ENCODE measurements at regions not wholly inside any gene's neighbourhood (a gene's known extent, or its start where the extent isn't known, plus 50 kb on each side); places are given as distances from the start of the nearest gene placed in this dataset.

GRCh38 chr20:29742699-29743100 lies 1514.8 kb upstream of the DEFB115 start (continued):
- TF ChIP-seq, protein P1, sequence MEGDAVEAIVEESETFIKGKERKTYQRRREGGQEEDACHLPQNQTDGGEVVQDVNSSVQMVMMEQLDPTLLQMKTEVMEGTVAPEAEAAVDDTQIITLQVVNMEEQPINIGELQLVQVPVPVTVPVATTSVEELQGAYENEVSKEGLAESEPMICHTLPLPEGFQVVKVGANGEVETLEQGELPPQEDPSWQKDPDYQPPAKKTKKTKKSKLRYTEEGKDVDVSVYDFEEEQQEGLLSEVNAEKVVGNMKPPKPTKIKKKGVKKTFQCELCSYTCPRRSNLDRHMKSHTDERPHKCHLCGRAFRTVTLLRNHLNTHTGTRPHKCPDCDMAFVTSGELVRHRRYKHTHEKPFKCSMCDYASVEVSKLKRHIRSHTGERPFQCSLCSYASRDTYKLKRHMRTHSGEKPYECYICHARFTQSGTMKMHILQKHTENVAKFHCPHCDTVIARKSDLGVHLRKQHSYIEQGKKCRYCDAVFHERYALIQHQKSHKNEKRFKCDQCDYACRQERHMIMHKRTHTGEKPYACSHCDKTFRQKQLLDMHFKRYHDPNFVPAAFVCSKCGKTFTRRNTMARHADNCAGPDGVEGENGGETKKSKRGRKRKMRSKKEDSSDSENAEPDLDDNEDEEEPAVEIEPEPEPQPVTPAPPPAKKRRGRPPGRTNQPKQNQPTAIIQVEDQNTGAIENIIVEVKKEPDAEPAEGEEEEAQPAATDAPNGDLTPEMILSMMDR (IDR thresholded peaks at IDR 0.05), result no peak
- TF ChIP-seq JUND (IDR thresholded peaks at IDR 0.05), result no peak

GRCh38 chr20:29743101-29743931 lies 1514.1 kb upstream of the DEFB115 start:
- Histone ChIP-seq H3K36me3 (replicated peaks in 1 of 2; ENCODE audit: control insufficient read depth in 1 of 2, insufficient read depth in 2 of 2, low read length in 1 of 2) (no peaks in the 10 kb centered on the region), H3K4me3 (ENCODE audit: low read depth in 2 of 2, low read length in 1 of 2) (no peak overlapping the region), H3K79me2 (ENCODE audit: insufficient read depth) (no peaks in the 10 kb centered on the region), H3K27me3 (ENCODE audit: insufficient read depth) (no peaks in the 10 kb centered on the region), H3K9me2 (no peaks in the 10 kb centered on the region), H3K4me2 (no peak overlapping the region), H3F3A (replicated peaks; ENCODE audit: insufficient read depth) (no peaks in the 10 kb centered on the region), H3K27ac (ENCODE audit: low read depth in 2 of 2, low read length in 1 of 2) (no peak overlapping the region), H4K20me1 (ENCODE audit: insufficient read depth) (no peaks in the 10 kb centered on the region), H3K9ac (no peak overlapping the region), H3K4me1 (ENCODE audit: control insufficient read depth in 1 of 2, insufficient read depth in 2 of 2, low read depth in 1 of 2, low read length in 1 of 2) (no peaks in the 10 kb centered on the region), H2AFZ (ENCODE audit: low read depth) (no peak overlapping the region), H3K9me3 (0 out of 2 replicates have a peak, but pooled peaks cover under 1% of the 10 kb centered on the region)
- TF ChIP-seq RFX5 (IDR thresholded peaks at IDR 0.05; ENCODE audit: low read length) (no peak), TEAD4 (IDR thresholded peaks at IDR 0.05; ENCODE audit: borderline replicate concordance, insufficient read depth) (no peak), IRF3 (IDR thresholded peaks at IDR 0.05; ENCODE audit: low read depth, low read length) (no peak), TAF1 (IDR thresholded peaks at IDR 0.05; ENCODE audit: borderline replicate concordance, low read depth, low read length) (no peak), NFIC (IDR thresholded peaks at IDR 0.05; ENCODE audit: borderline replicate concordance) (no peak), CHD2 (IDR thresholded peaks at IDR 0.05; ENCODE audit: low read length, partially characterized antibody) (no peak), TCF12 (IDR thresholded peaks at IDR 0.05) (no peak), USF2 (IDR thresholded peaks at IDR 0.05; ENCODE audit: borderline replicate concordance, low read depth, low read length) (no peak), USF1 (IDR thresholded peaks at IDR 0.05; ENCODE audit: borderline replicate concordance, low read depth) (no peak), RCOR1 (IDR thresholded peaks at IDR 0.05; ENCODE audit: low read length) (no peak), FOXM1 (IDR thresholded peaks at IDR 0.05; ENCODE audit: low read depth) (no peak), PBX3 (IDR thresholded peaks at IDR 0.05) (no peak), SMC3 (IDR thresholded peaks at IDR 0.05; ENCODE audit: low read depth, low read length) (no peak), GABPA (IDR thresholded peaks at IDR 0.05; ENCODE audit: low read depth) (no peak), YY1 (IDR thresholded peaks at IDR 0.05; ENCODE audit: low read depth) (no peak), REST (IDR thresholded peaks at IDR 0.05; ENCODE audit: low read depth, low read length) (no peak), RAD21 (IDR thresholded peaks at IDR 0.05; ENCODE audit: low read length) (no peak), EP300 (IDR thresholded peaks at IDR 0.05; ENCODE audit: borderline replicate concordance in 1 of 2, low read depth in 1 of 2, low read length in 1 of 2) (no peak), EZH2phosphoT487 (IDR thresholded peaks at IDR 0.05; ENCODE audit: borderline replicate concordance, low read depth) (no peak), MXI1 (IDR thresholded peaks at IDR 0.05; ENCODE audit: low read depth, low read length) (no peak)
- WGBS (ENCODE audit: low lambda C conversion rate), result 58% methylated on average over 42 of the region's 80 CpGs
- ChIA-PET CTCF (no interaction called here), POLR2A (no interaction called here)
- DNase-seq, result peak; percentile 6
